Pulmonary artery endothelial cell (primary cell): ENCODE measurements at regions not wholly inside any gene's neighbourhood (a gene's known extent, or its start where the extent isn't known, plus 50 kb on each side); places are given as distances from the start of the nearest gene placed in this dataset.

ENCODE experiments used
- DNase-seq: peaks from one replicate; pipeline ENCODE4 v3.0.0-alpha.2; 2011; ENCODE audit warnings: low read depth, low spot score

- DNase-seq: no peak
Measured at GRCh38 chr5:73395256-73395655, 53.3 kb downstream of the FOXD1 start.

GRCh38 chr5:73394610-73395009 lies 54.0 kb downstream of the FOXD1 start:
- no peak for DNase-seq

GRCh38 chr5:73393611-73394489 lies 54.7 kb downstream of the FOXD1 start:
- DNase-seq: no peak

GRCh38 chr5:73392775-73393174 lies 55.8 kb downstream of the FOXD1 start:
- DNase-seq: no peak

- DNase-seq: no peak
Measured at GRCh38 chr5:73391441-73391881, 57.1 kb downstream of the FOXD1 start.

GRCh38 chr5:73390972-73391371 lies 57.6 kb downstream of the FOXD1 start:
- DNase-seq: no peak

- DNase-seq: no peak
Measured at GRCh38 chr5:73388740-73389139, 59.8 kb downstream of the FOXD1 start.

GRCh38 chr5:73388306-73388684 lies 60.3 kb downstream of the FOXD1 start:
- DNase-seq: no peak

- DNase-seq: no peak
Measured at GRCh38 chr5:73387601-73388305, 60.8 kb downstream of the FOXD1 start.

- DNase-seq: no peak
Measured at GRCh38 chr5:73387149-73387591, 61.4 kb downstream of the FOXD1 start.

- DNase-seq: no peak
Measured at GRCh38 chr5:73384861-73385260, 63.7 kb downstream of the FOXD1 start.

GRCh38 chr5:73382401-73382740 lies 66.2 kb downstream of the FOXD1 start:
- DNase-seq: no peak

GRCh38 chr5:73381590-73382400 lies 66.8 kb downstream of the FOXD1 start:
- DNase-seq: no peak

GRCh38 chr5:73380710-73381589 lies 67.6 kb downstream of the FOXD1 start:
- DNase-seq: no peak

- DNase-seq: no peak
Measured at GRCh38 chr5:73380041-73380440, 68.5 kb downstream of the FOXD1 start.

GRCh38 chr5:73379435-73379834 lies 69.1 kb downstream of the FOXD1 start:
- no peak for DNase-seq

- DNase-seq: no peak
Measured at GRCh38 chr5:73378765-73379164, 69.8 kb downstream of the FOXD1 start.

- DNase-seq: no peak
Measured at GRCh38 chr5:73378070-73378469, 70.5 kb downstream of the FOXD1 start.

GRCh38 chr5:73376618-73377170 lies 71.9 kb downstream of the FOXD1 start:
- no peak for DNase-seq

GRCh38 chr5:73375949-73376348 lies 72.6 kb downstream of the FOXD1 start:
- DNase-seq: no peak

GRCh38 chr5:73375191-73375545 lies 73.4 kb downstream of the FOXD1 start:
- DNase-seq: no peak
